Heart right ventricle (tissue), 16 donors: ENCODE measurements at regions not wholly inside any gene's neighbourhood (a gene's known extent, or its start where the extent isn't known, plus 50 kb on each side); places are given as distances from the start of the nearest gene placed in this dataset.

Experiments used
- ATAC-seq, 8 donors: fragments of 200-7000 bp; cut with Tn5 transposase; one replicate each; pipeline ENCODE4 v1.9.1; 2020; ENCODE audit warnings: mild to moderate bottlenecking in 8 of 8, moderate library complexity in 8 of 8, moderate number of reproducible peaks in 1 of 8
- DNase-seq, 2 donors: peaks; one replicate each; pipeline ENCODE4 v3.0.0-alpha.2; 2020
- H3K27ac ChIP-seq, 10 donors: fragments of 200-600 bp; sonication (generic) in 2 of 10; one replicate each; pipeline versions ENCODE4 v1.5.0 to v1.8.0; 2020 to 2022; ENCODE audit warnings: mild to moderate bottlenecking in 3 of 10
- H3K27me3 ChIP-seq, 7 donors: fragments of 200-600 bp; one replicate each; pipeline ENCODE4 v1.8.0; 2021 to 2022; ENCODE audit warnings: mild to moderate bottlenecking in 2 of 7
- H3K36me3 ChIP-seq, 9 donors: fragments of 200-600 bp; sonication (generic) in 1 of 9; one replicate each; pipeline versions ENCODE4 v1.5.0 to v1.8.0; 2020 to 2022; ENCODE audit warnings: mild to moderate bottlenecking in 2 of 9
- H3K4me1 ChIP-seq, 9 donors: fragments of 200-600 bp; sonication (generic) in 1 of 9; one replicate each; pipeline versions ENCODE4 v1.5.0 to v1.8.0; 2020 to 2022; ENCODE audit warnings: mild to moderate bottlenecking in 4 of 9
- H3K4me3 ChIP-seq, 10 donors: fragments of 200-600 bp; sonication (generic) in 2 of 10; one replicate each; pipeline versions ENCODE4 v1.5.0 to v1.8.0; 2020 to 2022; ENCODE audit warnings: mild to moderate bottlenecking in 7 of 10, moderate library complexity in 2 of 10
- H3K9me3 ChIP-seq, 11 donors: fragments of 200-600 bp in 10 of 11; sonication (generic) in 2 of 11; one replicate each; pipeline versions ENCODE4 v1.5.0 to v1.8.0; 2013 to 2022; ENCODE audit warnings: mild to moderate bottlenecking in 2 of 11, control low read depth in 1 of 11, moderate library complexity in 1 of 11
- CTCF ChIP-seq, 9 donors: fragments of 200-600 bp; sonication (generic) in 2 of 9; IDR thresholded peaks; one replicate each; pipeline versions ENCODE4 v1.5.0 to v1.8.0; 2021 to 2022; ENCODE audit warnings: antibody characterized with exemption in 9 of 9, mild to moderate bottlenecking in 5 of 9, moderate library complexity in 1 of 9
- WGBS, 2 donors: extraction: QIAGEN DNeasy Blood & Tissue Kit; methylation state at CpG; one replicate each; pipeline ENCODE4 v1.1.7; 2013; ENCODE audit warnings: inconsistent platforms in 1 of 2; 5-methylcytosine and 5-hydroxymethylcytosine counted together
- intact Hi-C, 10 donors: fragments of 100-400 bp; cut with DNase I; formaldehyde crosslinking; loops; one replicate each; pipeline versions ENCODE4 v1.11.1 to v1.14.2; 2022
- donor health status: Arrhythmogenic right ventricular cardiomyopathy.
- donor health status: ischemic (EF 13 %, LVEDD 7.1; RV severe dilation, severe dysfunction).
- donor health status: healthy with polysubstance abuse.
- donor health status: DM: no; HTN: yes; CAD: no.
- donor health status: DM: no; HTN: no; CAD: no.
- donor health status: ischemic (EF 25% LVEDD 6.9; RV normal size, moderate dysfunction).
- donor health status: ischemic (EF 25% LVEDD 5.7; RV mildly dilated, moderate dysfunction).
- donor health status: healthy.
- donor health status: DM: yes; HTN: yes; CAD: no.
- donor health status: Ischemic cardiomyopathy.
- donor health status: ischemic (EF 35%, LVEDD 5.7; RV mildly dilated, moderate dysfunction).
- donor health status: nonischemic (EF 11% LVEDD 7.7; RV severe dilation, severe dysfunction).
- donor health status: DM: yes; HTN: yes; CAD: no.
- donor health status: PGD.
- donor health status: ischemic (EF 29% LVEDD 5.4; RV normal size, mild dysfunction).
- donor health status: nonischemic (EF 23%, LVEDD 6.1; RV moderate dilation, normal function).

DNA sequence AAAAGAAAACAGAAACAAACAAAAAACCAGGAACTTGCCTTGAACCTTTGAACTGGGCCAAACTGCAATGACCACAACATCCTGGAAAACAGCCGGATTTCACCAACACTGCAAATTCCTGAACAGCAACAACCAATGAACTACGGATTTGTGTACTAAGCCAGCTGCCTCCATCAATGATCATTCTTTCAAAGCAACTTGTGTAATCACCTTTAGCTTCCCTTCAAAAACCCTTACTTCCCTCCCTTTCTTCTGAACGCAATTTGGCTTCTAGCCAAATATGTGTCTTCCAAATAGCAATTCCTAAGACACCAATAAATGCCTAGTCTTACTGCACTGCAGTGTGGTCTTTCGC lies 98.5 kb upstream of the FAM47C start:
- Histone ChIP-seq H3K27ac (no peak overlapping the region), H3K36me3 (no peaks in the 10 kb centered on the region), H3K4me1 (no peaks in the 10 kb centered on the region), H3K9me3 (no peaks in the 10 kb centered on the region), H3K27me3 (peaks cover 0 to 6% (median 0%) of the 10 kb centered on the region in 7 donors), H3K4me3 (no peak overlapping the region)
- no peak for ATAC-seq
- no peak for DNase-seq
- TF ChIP-seq CTCF (IDR thresholded peaks at IDR 0.05): no peak
- intact Hi-C loops: no loop called here
- 46% methylated on average over 4 of the region's 4 CpGs for WGBS, 2 donors

- intact Hi-C loops: no loop called here
- Histone ChIP-seq H3K4me3 (no peak overlapping the region), H3K27me3 (peaks cover 0 to 6% (median 0%) of the 10 kb centered on the region in 7 donors), H3K4me1 (no peaks in the 10 kb centered on the region), H3K27ac (no peak overlapping the region), H3K9me3 (no peaks in the 10 kb centered on the region), H3K36me3 (no peaks in the 10 kb centered on the region)
- WGBS, 2 donors: 80 to 87% methylated on average over 3 of the region's 3 CpGs
- ATAC-seq (no peak), DNase-seq (no peak)
- no peak for TF ChIP-seq CTCF (IDR thresholded peaks at IDR 0.05)
Observed at GRCh38 chrX:36913551-36913950, 94.6 kb upstream of the FAM47C start.

GRCh38 chrX:36916941-36917340 lies 91.2 kb upstream of the FAM47C start:
- Histone ChIP-seq H3K27me3 (no peaks in the 10 kb centered on the region), H3K9me3 (no peaks in the 10 kb centered on the region), H3K36me3 (no peaks in the 10 kb centered on the region), H3K4me1 (no peaks in the 10 kb centered on the region), H3K27ac (no peak overlapping the region), H3K4me3 (no peak overlapping the region)
- 72 to 88% methylated on average over 2 of the region's 2 CpGs for WGBS, 2 donors
- ATAC-seq (no peak), DNase-seq (no peak)
- intact Hi-C loops: no loop called here
- no peak for TF ChIP-seq CTCF (IDR thresholded peaks at IDR 0.05)

DNA sequence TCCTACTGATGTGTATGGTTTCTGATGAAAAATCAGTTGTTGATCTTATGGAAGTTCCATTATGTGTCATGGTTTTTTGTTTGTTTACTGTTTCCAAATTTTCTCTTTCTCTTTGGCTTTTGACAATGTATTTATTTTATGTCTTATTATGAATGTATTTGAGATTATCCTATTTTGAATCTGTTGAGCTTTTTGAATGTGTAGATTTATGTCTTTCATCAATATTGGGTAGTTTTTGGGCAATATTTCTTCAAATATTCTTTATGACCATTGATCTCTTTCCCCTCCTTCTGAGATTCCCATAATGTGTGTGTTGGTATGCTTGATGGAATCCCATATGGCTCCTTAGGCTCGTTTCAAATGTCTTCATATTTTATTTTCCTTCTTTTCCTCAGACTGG lies 80.5 kb upstream of the FAM47C start:
- no peaks in the 10 kb centered on the region for H3K36me3 ChIP-seq
- H3K27me3 ChIP-seq: no peaks in the 10 kb centered on the region
- no peak for TF ChIP-seq CTCF (IDR thresholded peaks at IDR 0.05)
- H3K27ac ChIP-seq: no peak overlapping the region
- peaks cover 0 to 33% (median 0%) of the 10 kb centered on the region in 11 donors for H3K9me3 ChIP-seq
- 50 to 73% methylated on average over 1 of the region's 1 CpG for WGBS, 2 donors
- DNase-seq: no peak
- H3K4me3 ChIP-seq: no peak overlapping the region
- no peak for ATAC-seq
- no peaks in the 10 kb centered on the region for H3K4me1 ChIP-seq
- intact Hi-C loops: no loop called here

- no peak for DNase-seq
- H3K27me3 ChIP-seq: peaks cover 0 to 4% (median 0%) of the 10 kb centered on the region in 7 donors
- H3K9me3 ChIP-seq: peaks cover 0 to 33% (median 0%) of the 10 kb centered on the region in 11 donors
- H3K27ac ChIP-seq: no peak overlapping the region
- no peak for ATAC-seq
- TF ChIP-seq CTCF (IDR thresholded peaks at IDR 0.05): no peak
- H3K36me3 ChIP-seq: no peaks in the 10 kb centered on the region
- intact Hi-C loops: no loop called here
- 16 to 44% methylated on average over 1 of the region's 1 CpG for WGBS, 2 donors
- H3K4me1 ChIP-seq: no peaks in the 10 kb centered on the region
- no peak overlapping the region for H3K4me3 ChIP-seq
Observed at GRCh38 chrX:36930491-36930890, 77.7 kb upstream of the FAM47C start.
